Lung (tissue), 11 donors: ENCODE measurements at regions not wholly inside any gene's neighbourhood (a gene's known extent, or its start where the extent isn't known, plus 50 kb on each side); places are given as distances from the start of the nearest gene placed in this dataset.

Source experiments
- ATAC-seq: fragments of 200-7000 bp; cut with Tn5 transposase; one replicate; pipeline ENCODE4 v1.9.1; 2020; ENCODE audit warnings: moderate number of reproducible peaks; ENCODE audit not compliant: insufficient read depth, low FRiP score
- DNase-seq, 3 donors: peaks; one replicate each; pipeline ENCODE4 v3.0.0-alpha.2; 2013 to 2017
- H3K27ac ChIP-seq, 2 donors: one replicate each; pipeline ENCODE4 v1.5.1; 2013; ENCODE audit warnings: mild to moderate bottlenecking in 2 of 2, moderate library complexity in 2 of 2, control low read depth in 1 of 2, inconsistent platforms in 1 of 2, low read depth in 1 of 2, low read length in 1 of 2
- H3K27me3 ChIP-seq, 3 donors: one replicate each; pipeline ENCODE4 v1.5.1; 2013; ENCODE audit warnings: low read length in 2 of 3; ENCODE audit not compliant: control insufficient read depth in 3 of 3, insufficient read depth in 3 of 3
- H3K36me3 ChIP-seq, 4 donors: one replicate each; pipeline ENCODE4 v1.5.1; 2013; ENCODE audit warnings: low read length in 4 of 4, mild to moderate bottlenecking in 1 of 4, moderate library complexity in 1 of 4; ENCODE audit not compliant: control insufficient read depth in 4 of 4, insufficient read depth in 4 of 4
- H3K4me1 ChIP-seq, 5 donors: one replicate each; pipeline ENCODE4 v1.5.1; 2013; ENCODE audit warnings: low read length in 5 of 5, mild to moderate bottlenecking in 2 of 5, moderate library complexity in 1 of 5; ENCODE audit not compliant: control insufficient read depth in 5 of 5, insufficient read depth in 5 of 5
- H3K4me3 ChIP-seq: one replicate; pipeline ENCODE4 v1.5.1; 2013; ENCODE audit warnings: mild to moderate bottlenecking, control low read depth, moderate library complexity
- H3K9ac ChIP-seq, 2 donors: one replicate each; pipeline ENCODE4 v1.5.1; 2013; ENCODE audit warnings: low read length in 2 of 2, control low read depth in 1 of 2; ENCODE audit not compliant: insufficient read depth in 1 of 2
- H3K9me3 ChIP-seq, 4 donors: one replicate each; pipeline ENCODE4 v1.5.1; 2013; ENCODE audit warnings: low read length in 3 of 4, mild to moderate bottlenecking in 1 of 4, moderate library complexity in 1 of 4; ENCODE audit not compliant: control insufficient read depth in 4 of 4, insufficient read depth in 3 of 4
- WGBS, 2 donors: extraction: QIAGEN DNeasy Blood & Tissue Kit; methylation state at CpG; one replicate each; pipeline ENCODE4 v1.1.7; 2013; 5-methylcytosine and 5-hydroxymethylcytosine counted together
- TF ChIP-seq, protein P1 (sequence below): IDR thresholded peaks from 2 replicates; pipeline ENCODE4 v1.5.1; 2012; ENCODE audit warnings: mild to moderate bottlenecking; ENCODE audit errors: control extremely low read depth, extremely low read depth
- donor health status: control.
- donor health status: control.
- donor health status: Bipolar disorder and iron deficiency.
- donor health status: healthy.
- donor health status: DM: yes; HTN: yes; CAD: no.

DNA sequence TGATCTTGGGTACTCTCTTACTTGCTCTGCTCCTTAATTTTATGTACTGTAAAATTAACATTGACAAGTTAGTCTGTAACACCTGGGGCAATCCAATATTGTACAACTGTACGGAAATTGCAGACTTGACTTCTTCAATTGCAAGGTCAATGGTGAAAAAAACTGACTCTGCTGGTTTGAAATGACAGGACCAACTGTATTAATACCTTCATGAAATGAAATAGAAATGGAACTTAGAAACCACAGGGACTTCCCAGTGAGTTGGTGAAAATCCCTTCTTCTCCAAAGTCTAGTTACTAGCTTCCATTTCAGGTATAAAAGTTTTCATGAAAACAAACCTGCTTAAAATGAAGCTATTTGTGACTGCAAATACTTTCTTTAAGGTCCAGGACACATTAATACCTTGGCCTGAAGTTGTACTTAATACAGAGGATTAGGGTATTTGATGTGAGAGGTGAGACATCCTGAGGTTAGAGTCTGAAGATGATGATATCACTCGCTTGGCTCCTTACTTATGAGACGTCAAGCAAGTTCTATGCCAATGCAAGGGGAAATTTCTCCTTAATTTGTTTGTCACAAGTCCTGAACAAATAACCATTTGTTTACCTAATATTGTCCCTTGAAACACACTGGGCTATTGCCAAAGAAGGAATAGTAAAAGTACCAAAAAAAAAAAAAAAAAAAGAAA, 226.2 kb upstream of the TP63 start:
- H3K4me3 ChIP-seq: no peak overlapping the region
- TF ChIP-seq, protein P1, sequence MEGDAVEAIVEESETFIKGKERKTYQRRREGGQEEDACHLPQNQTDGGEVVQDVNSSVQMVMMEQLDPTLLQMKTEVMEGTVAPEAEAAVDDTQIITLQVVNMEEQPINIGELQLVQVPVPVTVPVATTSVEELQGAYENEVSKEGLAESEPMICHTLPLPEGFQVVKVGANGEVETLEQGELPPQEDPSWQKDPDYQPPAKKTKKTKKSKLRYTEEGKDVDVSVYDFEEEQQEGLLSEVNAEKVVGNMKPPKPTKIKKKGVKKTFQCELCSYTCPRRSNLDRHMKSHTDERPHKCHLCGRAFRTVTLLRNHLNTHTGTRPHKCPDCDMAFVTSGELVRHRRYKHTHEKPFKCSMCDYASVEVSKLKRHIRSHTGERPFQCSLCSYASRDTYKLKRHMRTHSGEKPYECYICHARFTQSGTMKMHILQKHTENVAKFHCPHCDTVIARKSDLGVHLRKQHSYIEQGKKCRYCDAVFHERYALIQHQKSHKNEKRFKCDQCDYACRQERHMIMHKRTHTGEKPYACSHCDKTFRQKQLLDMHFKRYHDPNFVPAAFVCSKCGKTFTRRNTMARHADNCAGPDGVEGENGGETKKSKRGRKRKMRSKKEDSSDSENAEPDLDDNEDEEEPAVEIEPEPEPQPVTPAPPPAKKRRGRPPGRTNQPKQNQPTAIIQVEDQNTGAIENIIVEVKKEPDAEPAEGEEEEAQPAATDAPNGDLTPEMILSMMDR: no peak
- H3K9ac ChIP-seq: no peak overlapping the region
- H3K27ac ChIP-seq: no peak overlapping the region
- H3K27me3 ChIP-seq: no peaks in the 10 kb centered on the region
- WGBS, 2 donors: 77 to 88% methylated on average over 3 of the region's 3 CpGs
- ATAC-seq: no peak
- DNase-seq: no peak
- peaks cover 0 to 1% (median 0%) of the 10 kb centered on the region in 5 donors for H3K4me1 ChIP-seq
- H3K36me3 ChIP-seq: no peaks in the 10 kb centered on the region
- no peaks in the 10 kb centered on the region for H3K9me3 ChIP-seq

DNA sequence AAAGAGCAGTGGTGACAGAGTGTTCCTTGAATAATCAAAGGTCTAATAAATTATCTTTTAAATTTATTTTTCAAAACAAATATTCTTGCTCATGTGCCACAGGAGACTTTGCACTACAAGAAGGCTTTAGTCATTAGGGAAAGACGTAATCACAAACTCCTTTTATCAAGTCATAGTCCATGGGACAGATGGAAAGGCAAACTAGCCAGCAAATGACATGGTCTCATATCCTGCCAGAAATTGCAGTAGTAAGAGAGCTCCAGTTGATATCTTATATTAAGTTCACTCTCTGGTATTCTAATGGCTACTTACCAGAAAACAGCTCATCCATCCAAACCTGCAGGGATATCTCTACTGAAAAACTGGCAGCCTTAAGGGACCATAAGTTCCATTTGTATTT, 225.0 kb upstream of the TP63 start:
- no peaks in the 10 kb centered on the region for H3K36me3 ChIP-seq
- TF ChIP-seq, protein P1: no peak
- WGBS, 2 donors: 72 to 84% methylated on average over 1 of the region's 1 CpG
- DNase-seq: no peak
- no peak overlapping the region for H3K9ac ChIP-seq
- no peak for ATAC-seq
- H3K4me1 ChIP-seq: peaks cover 0 to 1% (median 0%) of the 10 kb centered on the region in 5 donors
- H3K4me3 ChIP-seq: no peak overlapping the region
- H3K27me3 ChIP-seq: no peaks in the 10 kb centered on the region
- H3K27ac ChIP-seq: no peak overlapping the region
- no peaks in the 10 kb centered on the region for H3K9me3 ChIP-seq

DNA sequence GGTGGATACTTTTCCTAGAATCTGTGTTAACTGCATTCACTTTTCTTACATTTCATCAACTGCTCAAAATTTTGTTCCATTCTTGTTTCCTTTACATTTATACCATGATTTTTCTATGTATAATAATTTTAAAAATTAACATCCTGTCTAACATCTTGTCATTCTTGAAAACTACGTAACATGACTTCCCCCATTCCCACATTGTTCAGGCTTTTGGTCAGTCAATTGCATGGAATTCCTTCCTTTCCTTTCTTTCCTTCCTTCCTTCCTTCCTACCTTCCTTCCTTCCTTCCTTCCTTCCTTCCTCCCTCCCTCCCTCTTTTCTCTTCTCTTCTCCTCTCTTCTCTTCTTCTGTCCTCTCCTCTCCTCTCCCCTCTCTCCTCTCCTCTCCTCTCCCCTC, 220.7 kb upstream of the TP63 start:
- Histone ChIP-seq H3K36me3 (no peaks in the 10 kb centered on the region), H3K4me1 (no peaks in the 10 kb centered on the region), H3K9ac (no peak overlapping the region), H3K27me3 (no peaks in the 10 kb centered on the region), H3K27ac (no peak overlapping the region), H3K9me3 (no peaks in the 10 kb centered on the region), H3K4me3 (no peak overlapping the region)
- WGBS, 2 donors: 84 to 86% methylated on average over 1 of the region's 1 CpG
- TF ChIP-seq, protein P1: no peak
- no peak for DNase-seq
- no peak for ATAC-seq

DNA sequence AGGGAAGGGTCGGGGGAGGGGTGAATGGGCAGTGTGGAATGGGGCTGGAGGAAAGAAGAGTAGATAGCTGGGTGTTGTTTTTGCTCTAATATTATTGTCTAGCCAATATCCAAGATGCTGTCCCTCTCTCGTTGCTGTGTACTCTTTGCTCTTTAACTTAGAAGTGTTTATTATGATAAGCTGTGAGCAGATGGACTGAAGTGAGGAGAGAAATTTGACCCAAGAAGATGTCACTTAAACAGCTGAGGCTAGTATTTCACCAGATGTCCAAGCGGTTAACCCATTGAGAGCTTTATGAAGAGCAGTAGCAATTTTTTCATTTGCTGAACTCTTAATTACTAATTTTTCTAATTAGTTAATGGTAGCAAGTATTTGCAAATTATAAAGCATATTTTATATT, 212.2 kb upstream of the TP63 start:
- Histone ChIP-seq H3K4me1 (peaks cover 0 to 13% (median 0%) of the 10 kb centered on the region in 5 donors), H3K4me3 (no peak overlapping the region), H3K9ac (no peak overlapping the region), H3K9me3 (no peaks in the 10 kb centered on the region), H3K27ac (no peak overlapping the region), H3K36me3 (no peaks in the 10 kb centered on the region), H3K27me3 (no peaks in the 10 kb centered on the region)
- DNase-seq (peak; percentile 43 to 93 (median 93)), ATAC-seq (no peak)
- 55 to 66% methylated on average over 3 of the region's 3 CpGs for WGBS, 2 donors
- TF ChIP-seq, protein P1: no peak
